Gastroesophageal sphincter (tissue), 3 donors: ENCODE measurements at regions not wholly inside any gene's neighbourhood (a gene's known extent, or its start where the extent isn't known, plus 50 kb on each side); places are given as distances from the start of the nearest gene placed in this dataset.

ENCODE experiments used
- POLR2A ChIP-seq, 2 donors: fragments of 450-650 bp; IDR thresholded peaks; one replicate each; pipeline ENCODE4 v1.6.1; 2017; ENCODE audit warnings: antibody characterized with exemption in 2 of 2, mild to moderate bottlenecking in 2 of 2, moderate library complexity in 1 of 2
- POLR2AphosphoS5 ChIP-seq: sonication (generic); formaldehyde crosslinking; IDR thresholded peaks from one replicate; pipeline ENCODE4 v1.6.1; 2017; ENCODE audit warnings: antibody characterized with exemption
- TF ChIP-seq, protein P1 (sequence below), 4 experiments: fragments of 200-600 bp in 2 of 4; fragments of 450-650 bp in 2 of 4; sonication (generic) in 1 of 4; IDR thresholded peaks; one replicate each; pipeline ENCODE4 v1.5.1; 2017 to 2019; ENCODE audit warnings: antibody characterized with exemption in 4 of 4, mild to moderate bottlenecking in 2 of 4, moderate library complexity in 2 of 4

DNA sequence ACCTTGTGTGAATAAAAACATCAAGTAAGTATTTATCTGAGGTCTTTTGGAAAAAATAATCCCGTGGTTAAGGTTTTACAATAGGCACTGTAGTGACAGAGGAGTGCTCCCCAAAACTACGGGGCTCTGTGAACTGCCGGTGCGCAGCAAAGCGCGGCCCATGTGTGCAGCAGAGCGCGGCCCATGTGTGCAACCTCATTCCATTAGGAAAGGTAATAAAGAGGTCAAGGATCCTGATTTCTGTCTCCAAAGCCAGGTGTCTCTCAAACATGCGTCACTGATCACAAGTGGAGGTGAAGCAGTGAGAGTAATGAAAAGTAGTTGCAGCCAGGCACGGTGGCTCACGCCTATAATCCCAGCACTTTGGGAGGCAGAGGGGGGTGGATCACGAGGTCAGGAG lies 58.7 kb downstream of the MRPL57 start:
- TF ChIP-seq POLR2A (IDR thresholded peaks at IDR 0.05) (no peak), POLR2AphosphoS5 (no peak)
- TF ChIP-seq, protein P1, sequence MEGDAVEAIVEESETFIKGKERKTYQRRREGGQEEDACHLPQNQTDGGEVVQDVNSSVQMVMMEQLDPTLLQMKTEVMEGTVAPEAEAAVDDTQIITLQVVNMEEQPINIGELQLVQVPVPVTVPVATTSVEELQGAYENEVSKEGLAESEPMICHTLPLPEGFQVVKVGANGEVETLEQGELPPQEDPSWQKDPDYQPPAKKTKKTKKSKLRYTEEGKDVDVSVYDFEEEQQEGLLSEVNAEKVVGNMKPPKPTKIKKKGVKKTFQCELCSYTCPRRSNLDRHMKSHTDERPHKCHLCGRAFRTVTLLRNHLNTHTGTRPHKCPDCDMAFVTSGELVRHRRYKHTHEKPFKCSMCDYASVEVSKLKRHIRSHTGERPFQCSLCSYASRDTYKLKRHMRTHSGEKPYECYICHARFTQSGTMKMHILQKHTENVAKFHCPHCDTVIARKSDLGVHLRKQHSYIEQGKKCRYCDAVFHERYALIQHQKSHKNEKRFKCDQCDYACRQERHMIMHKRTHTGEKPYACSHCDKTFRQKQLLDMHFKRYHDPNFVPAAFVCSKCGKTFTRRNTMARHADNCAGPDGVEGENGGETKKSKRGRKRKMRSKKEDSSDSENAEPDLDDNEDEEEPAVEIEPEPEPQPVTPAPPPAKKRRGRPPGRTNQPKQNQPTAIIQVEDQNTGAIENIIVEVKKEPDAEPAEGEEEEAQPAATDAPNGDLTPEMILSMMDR (IDR thresholded peaks at IDR 0.05): no peak
